Chondrocyte (in vitro differentiated cells): ENCODE measurements at regions not wholly inside any gene's neighbourhood (a gene's known extent, or its start where the extent isn't known, plus 50 kb on each side); places are given as distances from the start of the nearest gene placed in this dataset.

Source experiments
- DNase-seq: peaks from one replicate; pipeline ENCODE4 v3.0.0; 2021; ENCODE audit warnings: mixed read lengths, low spot score
- H3K27ac Mint-ChIP-seq: one replicate; pipeline ENCODE4 v1.8.0; 2021; ENCODE audit warnings: mild to moderate bottlenecking, moderate library complexity, mixed read lengths; ENCODE audit not compliant: unreplicated experiment
- H3K27me3 Mint-ChIP-seq: 2 replicates; pipeline ENCODE4 v1.8.0; 2021; ENCODE audit warnings: low read depth, mixed read lengths
- H3K36me3 Mint-ChIP-seq: 2 replicates; pipeline ENCODE4 v1.8.0; 2021; ENCODE audit warnings: low read depth, mixed read lengths
- H3K4me1 Mint-ChIP-seq: 2 replicates; pipeline ENCODE4 v1.8.0; 2021; ENCODE audit warnings: low read depth, mild to moderate bottlenecking, mixed read lengths
- H3K4me3 Mint-ChIP-seq: one replicate; pipeline ENCODE4 v1.8.0; 2021; ENCODE audit warnings: mild to moderate bottlenecking, moderate library complexity, mixed read lengths; ENCODE audit not compliant: unreplicated experiment
- H3K9me3 Mint-ChIP-seq: 2 replicates; pipeline ENCODE4 v1.8.0; 2021; ENCODE audit warnings: low read depth, mixed read lengths
- TF ChIP-seq, protein P1 (sequence below): fragments of 200-600 bp; sonication (generic); IDR thresholded peaks from 2 replicates; pipeline ENCODE4 v1.5.0; 2021; ENCODE audit warnings: antibody characterized with exemption, mild to moderate bottlenecking, moderate library complexity

- TF ChIP-seq, protein P1, sequence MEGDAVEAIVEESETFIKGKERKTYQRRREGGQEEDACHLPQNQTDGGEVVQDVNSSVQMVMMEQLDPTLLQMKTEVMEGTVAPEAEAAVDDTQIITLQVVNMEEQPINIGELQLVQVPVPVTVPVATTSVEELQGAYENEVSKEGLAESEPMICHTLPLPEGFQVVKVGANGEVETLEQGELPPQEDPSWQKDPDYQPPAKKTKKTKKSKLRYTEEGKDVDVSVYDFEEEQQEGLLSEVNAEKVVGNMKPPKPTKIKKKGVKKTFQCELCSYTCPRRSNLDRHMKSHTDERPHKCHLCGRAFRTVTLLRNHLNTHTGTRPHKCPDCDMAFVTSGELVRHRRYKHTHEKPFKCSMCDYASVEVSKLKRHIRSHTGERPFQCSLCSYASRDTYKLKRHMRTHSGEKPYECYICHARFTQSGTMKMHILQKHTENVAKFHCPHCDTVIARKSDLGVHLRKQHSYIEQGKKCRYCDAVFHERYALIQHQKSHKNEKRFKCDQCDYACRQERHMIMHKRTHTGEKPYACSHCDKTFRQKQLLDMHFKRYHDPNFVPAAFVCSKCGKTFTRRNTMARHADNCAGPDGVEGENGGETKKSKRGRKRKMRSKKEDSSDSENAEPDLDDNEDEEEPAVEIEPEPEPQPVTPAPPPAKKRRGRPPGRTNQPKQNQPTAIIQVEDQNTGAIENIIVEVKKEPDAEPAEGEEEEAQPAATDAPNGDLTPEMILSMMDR = no peak
- Mint-ChIP-seq H3K9me3 (peaks cover 5% of the 10 kb centered on the region), H3K27ac (no peak overlapping the region), H3K4me1 (peaks cover 7% of the 10 kb centered on the region), H3K36me3 (no peaks in the 10 kb centered on the region), H3K4me3 (no peak overlapping the region), H3K27me3 (peaks cover 15% of the 10 kb centered on the region)
- DNase-seq = no peak
Measured at GRCh38 chr11:70024773-70025045, 53.4 kb upstream of the ANO1 start.

DNA sequence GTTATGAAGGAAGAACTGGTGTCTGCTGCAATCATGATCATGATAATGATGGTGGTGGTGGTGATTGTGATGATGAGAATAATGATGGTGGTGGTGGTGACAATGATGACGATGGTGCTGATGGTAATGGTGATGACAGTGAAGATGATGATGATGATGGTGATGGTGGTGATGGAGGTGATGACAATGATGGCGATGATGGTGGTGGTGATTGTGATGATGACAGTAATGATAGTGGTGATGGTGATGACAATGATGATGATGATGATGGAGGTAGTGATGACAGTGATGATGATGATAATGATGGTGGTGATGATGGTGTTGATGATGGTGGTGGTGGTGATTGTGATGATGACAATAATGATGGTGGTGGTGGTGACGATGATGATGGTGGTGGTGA is 52.8 kb upstream of the ANO1 start:
- TF ChIP-seq, protein P1 = no peak
- Mint-ChIP-seq H3K27me3 (peaks cover 15% of the 10 kb centered on the region), H3K27ac (no peak overlapping the region), H3K36me3 (no peaks in the 10 kb centered on the region), H3K9me3 (peaks cover 5% of the 10 kb centered on the region), H3K4me1 (peaks cover 2% of the 10 kb centered on the region), H3K4me3 (no peak overlapping the region)
- no peak for DNase-seq

DNA sequence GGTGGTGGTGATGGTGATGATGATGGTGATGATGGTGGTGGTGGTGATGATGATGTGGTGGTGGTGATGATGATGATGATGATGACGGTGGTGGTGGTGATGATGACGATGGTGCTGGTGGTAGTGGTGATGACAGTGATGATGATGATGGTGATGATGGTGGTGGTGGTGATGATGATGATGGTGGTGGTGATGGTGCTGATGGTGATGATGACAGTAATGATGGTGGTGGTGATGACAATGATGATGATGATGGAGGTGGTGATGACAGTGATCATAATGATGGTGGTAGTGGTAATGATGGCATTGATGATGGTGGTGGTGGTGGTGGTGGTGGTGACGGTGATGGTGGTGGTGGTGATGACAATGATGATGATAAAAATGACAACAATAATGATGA is 52.1 kb upstream of the ANO1 start:
- peaks cover 5% of the 10 kb centered on the region for H3K9me3 Mint-ChIP-seq
- no peak for DNase-seq
- TF ChIP-seq, protein P1 = no peak
- no peak overlapping the region for H3K27ac Mint-ChIP-seq
- no peak overlapping the region for H3K4me3 Mint-ChIP-seq
- no peaks in the 10 kb centered on the region for H3K4me1 Mint-ChIP-seq
- no peaks in the 10 kb centered on the region for H3K36me3 Mint-ChIP-seq
- H3K27me3 Mint-ChIP-seq = peaks cover 18% of the 10 kb centered on the region

- TF ChIP-seq, protein P1 = no peak
- no peak for DNase-seq
- H3K4me1 Mint-ChIP-seq = no peaks in the 10 kb centered on the region
- no peak overlapping the region for H3K4me3 Mint-ChIP-seq
- no peak overlapping the region for H3K27ac Mint-ChIP-seq
- peaks cover 18% of the 10 kb centered on the region for H3K27me3 Mint-ChIP-seq
- peaks cover 5% of the 10 kb centered on the region for H3K9me3 Mint-ChIP-seq
- H3K36me3 Mint-ChIP-seq = no peaks in the 10 kb centered on the region
Measured at GRCh38 chr11:70026726-70027125, 51.4 kb upstream of the ANO1 start.

GRCh38 chr11:70027451-70027850 is 50.7 kb upstream of the ANO1 start:
- Mint-ChIP-seq H3K4me3 (no peak overlapping the region), H3K27ac (no peak overlapping the region), H3K27me3 (peaks cover 23% of the 10 kb centered on the region), H3K4me1 (no peaks in the 10 kb centered on the region), H3K36me3 (no peaks in the 10 kb centered on the region), H3K9me3 (peaks cover 5% of the 10 kb centered on the region)
- TF ChIP-seq, protein P1 = no peak
- no peak for DNase-seq
